ENCODE measurements at regions not wholly inside any gene's neighbourhood (a gene's known extent, or its start where the extent isn't known, plus 50 kb on each side); places are given as distances from the start of the nearest gene placed in this dataset.

- no peak for TF ChIP-seq CTCF (IDR thresholded peaks at IDR 0.05; ENCODE audit: low read depth, low read length)
- DNase-seq (ENCODE audit: low read depth, low spot score) = no peak
- no peak overlapping the region for H3K4me3 ChIP-seq (ENCODE audit: low read depth, low read length)
- in situ Hi-C loops (cut with HindIII; ENCODE audit: low sequenced_read_pairs) = no loop called here
Measured at GRCh38 chr14:30417121-30417520, 141.8 kb upstream of the G2E3 start.

- no peak overlapping the region for H3K4me3 ChIP-seq (ENCODE audit: low read depth, low read length)
- no peak for TF ChIP-seq CTCF (IDR thresholded peaks at IDR 0.05; ENCODE audit: low read depth, low read length)
- in situ Hi-C loops (cut with HindIII; ENCODE audit: low sequenced_read_pairs) = no loop called here
- no peak for DNase-seq (ENCODE audit: low read depth, low spot score)
Measured at GRCh38 chr14:30417999-30418398, 141.0 kb upstream of the G2E3 start.

- in situ Hi-C loops (cut with HindIII; ENCODE audit: low sequenced_read_pairs) = no loop called here
- no peak for TF ChIP-seq CTCF (IDR thresholded peaks at IDR 0.05; ENCODE audit: low read depth, low read length)
Measured at GRCh38 chr14:30419037-30419436, 139.9 kb upstream of the G2E3 start.

GRCh38 chr14:30420515-30420914 is 138.4 kb upstream of the G2E3 start:
- no peak for TF ChIP-seq CTCF (IDR thresholded peaks at IDR 0.05; ENCODE audit: low read depth, low read length)
- in situ Hi-C loops (cut with HindIII; ENCODE audit: low sequenced_read_pairs) = no loop called here

More at GRCh38 chr14:30419037-30419436, 139.9 kb upstream of the G2E3 start:
- DNase-seq (ENCODE audit: low read depth, low spot score) = no peak
- no peak overlapping the region for H3K4me3 ChIP-seq (ENCODE audit: low read depth, low read length)

DNA sequence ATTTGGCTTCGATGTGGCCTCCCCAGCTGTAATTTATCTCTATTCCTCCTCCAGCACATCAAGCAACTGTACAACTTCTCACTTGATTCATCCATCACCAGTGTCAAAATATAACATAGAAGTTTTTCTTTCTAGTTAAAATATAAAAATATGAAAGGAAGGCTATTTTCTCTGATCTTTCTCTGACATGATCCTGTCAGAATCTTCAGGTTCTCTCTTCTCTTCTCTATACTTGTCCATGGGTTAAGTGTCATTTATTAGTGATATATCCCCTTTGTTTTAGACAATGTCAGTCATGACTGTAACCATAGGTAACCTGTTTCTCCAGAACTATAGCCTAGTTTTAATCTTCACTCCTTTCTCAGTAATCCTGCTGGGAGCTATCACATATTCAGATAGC is 132.5 kb upstream of the G2E3 start:
- in situ Hi-C loops (cut with HindIII; ENCODE audit: low sequenced_read_pairs) = no loop called here
- no peak overlapping the region for H3K4me3 ChIP-seq (ENCODE audit: low read depth, low read length)
- DNase-seq (ENCODE audit: low read depth, low spot score) = no peak
- TF ChIP-seq CTCF (IDR thresholded peaks at IDR 0.05; ENCODE audit: low read depth, low read length) = no peak

More at GRCh38 chr14:30420515-30420914, 138.4 kb upstream of the G2E3 start:
- H3K4me3 ChIP-seq (ENCODE audit: low read depth, low read length) = no peak overlapping the region
- DNase-seq (ENCODE audit: low read depth, low spot score) = no peak

- no peak for DNase-seq (ENCODE audit: low read depth, low spot score)
- no peak overlapping the region for H3K4me3 ChIP-seq (ENCODE audit: low read depth, low read length)
- TF ChIP-seq CTCF (IDR thresholded peaks at IDR 0.05; ENCODE audit: low read depth, low read length) = no peak
- in situ Hi-C loops (cut with HindIII; ENCODE audit: low sequenced_read_pairs) = no loop called here
Measured at GRCh38 chr14:30427401-30427800, 131.6 kb upstream of the G2E3 start.

DNA sequence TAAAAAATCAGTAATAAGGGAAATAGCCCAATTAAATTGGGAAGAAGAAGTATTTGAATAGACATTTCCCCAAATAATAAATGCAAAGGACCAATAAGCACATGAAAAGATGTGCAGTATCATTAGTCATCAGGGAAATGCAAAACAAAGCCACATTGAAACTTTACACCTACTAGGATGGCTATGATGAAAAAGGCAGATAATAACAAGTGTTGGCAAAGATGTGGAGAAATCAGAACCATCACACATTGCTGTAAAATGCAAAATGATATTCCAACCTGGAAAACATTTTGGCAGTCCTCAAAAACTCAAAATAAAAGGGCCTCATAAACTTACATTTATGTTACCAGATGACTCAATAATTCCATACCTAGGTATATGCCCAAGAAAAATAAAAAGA is 131.1 kb upstream of the G2E3 start:
- DNase-seq (ENCODE audit: low read depth, low spot score) = no peak
- no peak overlapping the region for H3K4me3 ChIP-seq (ENCODE audit: low read depth, low read length)
- no peak for TF ChIP-seq CTCF (IDR thresholded peaks at IDR 0.05; ENCODE audit: low read depth, low read length)
- in situ Hi-C loops (cut with HindIII; ENCODE audit: low sequenced_read_pairs) = no loop called here

Data from astrocyte of the spinal cord (primary cell).